SKM-1 (cell line): ENCODE measurements at regions not wholly inside any gene's neighbourhood (a gene's known extent, or its start where the extent isn't known, plus 50 kb on each side); places are given as distances from the start of the nearest gene placed in this dataset.
"Not testable (repeated sequence)": the region's sequence is repeated elsewhere in the genome, so short reads cannot be mapped to it uniquely, and the experiment has no call there.

ENCODE experiments used
- DNase-seq: peaks from one replicate; lab custom pipeline; 2025; ENCODE audit not compliant: unreplicated experiment; lab: John Stamatoyannopoulos, UW

DNA sequence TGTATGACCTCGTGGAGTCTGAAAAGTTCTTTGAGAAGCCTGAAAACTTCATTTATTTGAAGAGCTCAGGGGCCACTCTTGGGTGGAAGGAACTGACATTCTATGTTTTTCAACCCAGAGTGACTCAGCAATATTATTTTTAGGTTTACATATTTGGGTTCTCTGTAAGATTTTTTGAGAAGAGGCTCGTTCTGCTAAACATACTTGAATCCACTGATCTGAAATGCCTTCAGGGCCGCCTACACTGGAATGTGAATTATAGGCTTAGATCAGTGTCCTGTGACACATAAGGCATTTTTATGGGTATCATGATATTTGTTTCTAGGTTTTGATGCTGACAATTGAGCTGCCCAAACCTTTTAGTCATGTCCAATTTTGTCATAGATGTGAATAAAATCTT, 86.2 kb downstream of the PSAT1 start:
- no peak for DNase-seq

GRCh38 chr9:78386348-78386747, 89.4 kb downstream of the PSAT1 start:
- DNase-seq: no peak

DNA sequence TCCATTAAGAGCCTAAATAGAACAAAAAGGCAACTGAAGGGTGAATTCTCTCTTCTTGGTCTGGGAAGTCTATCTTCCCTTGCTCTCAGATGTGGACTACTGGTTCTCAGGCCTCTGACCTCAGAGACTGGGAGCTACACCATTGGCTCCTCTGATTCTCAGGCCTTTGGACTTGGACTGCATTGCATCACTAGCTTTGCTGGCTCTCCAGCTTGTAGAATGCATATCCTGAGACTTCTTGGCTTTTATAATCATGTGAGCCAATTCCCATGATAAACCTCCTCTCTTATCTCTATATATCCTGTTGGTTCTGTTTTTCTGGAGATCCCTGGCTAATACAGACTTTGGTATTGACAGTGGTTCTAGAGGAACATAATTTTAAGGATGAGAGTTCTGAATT, 89.8 kb downstream of the PSAT1 start:
- no peak for DNase-seq

- no peak for DNase-seq
Measured at GRCh38 chr9:78393340-78393739, 96.4 kb downstream of the PSAT1 start.

DNA sequence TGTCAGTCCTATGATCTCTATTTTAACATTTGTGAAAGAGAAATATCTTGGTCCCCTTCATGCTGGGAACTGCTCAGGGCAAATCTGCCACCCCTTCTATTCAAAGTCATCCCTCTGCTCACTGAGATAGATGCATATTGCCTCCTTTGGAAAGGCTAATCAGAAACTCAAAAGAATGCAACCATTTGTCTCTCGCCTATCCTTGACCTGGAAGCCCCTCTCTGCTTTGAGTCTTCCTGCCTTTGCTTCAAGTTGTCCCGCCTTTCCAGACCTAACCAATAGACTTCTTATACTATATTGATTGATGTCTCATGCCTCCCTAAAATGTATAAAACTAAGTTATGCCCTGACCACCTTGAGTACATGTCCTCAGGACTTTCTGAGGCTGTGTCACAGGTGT, 97.0 kb downstream of the PSAT1 start:
- DNase-seq: no peak

GRCh38 chr9:78396087-78396486, 99.2 kb downstream of the PSAT1 start:
- DNase-seq: no peak

DNA sequence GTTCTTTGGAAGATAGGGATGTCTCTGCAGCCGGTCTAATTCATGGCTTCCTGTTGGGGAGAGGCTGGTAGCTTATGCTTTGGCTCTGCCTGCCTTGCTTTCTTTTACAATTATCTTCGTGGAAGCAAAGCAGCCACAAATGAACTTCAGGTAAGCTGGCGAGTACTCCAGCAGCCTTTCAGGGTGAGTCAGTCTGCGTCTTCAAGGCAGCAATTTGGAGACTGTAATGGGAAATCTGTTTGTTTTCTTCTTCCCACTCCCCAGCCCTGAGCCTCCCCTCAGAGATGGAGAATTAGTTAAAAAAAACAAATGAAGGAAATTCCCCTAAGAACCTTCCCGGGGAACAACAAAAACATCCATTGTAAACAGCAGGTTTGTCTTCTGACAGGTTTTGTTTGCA, 100.1 kb downstream of the PSAT1 start:
- DNase-seq: no peak

DNA sequence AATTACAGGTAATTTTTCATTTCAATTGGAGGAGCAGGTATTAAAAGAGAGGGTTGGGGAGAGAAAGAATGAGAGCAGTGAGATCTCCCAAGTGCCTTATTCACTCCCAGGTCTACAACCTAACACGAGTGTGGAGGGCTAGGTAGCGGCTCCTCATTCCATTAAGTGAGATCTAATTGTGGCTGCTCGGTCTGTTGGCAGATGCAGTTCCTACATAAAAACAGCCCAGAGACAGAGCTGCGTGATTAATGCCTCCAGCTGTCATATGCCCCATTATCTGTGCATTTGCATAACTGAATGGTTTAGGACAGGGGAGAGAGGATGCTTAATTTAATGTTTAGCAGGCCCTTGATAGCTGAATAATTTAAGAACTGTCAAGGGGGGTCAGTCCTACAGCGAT, 100.5 kb downstream of the PSAT1 start:
- DNase-seq: no peak

- DNase-seq: no peak
Measured at GRCh38 chr9:78399153-78399552, 102.2 kb downstream of the PSAT1 start.

GRCh38 chr9:78400496-78400895, 103.6 kb downstream of the PSAT1 start:
- no peak for DNase-seq

GRCh38 chr9:78405461-78405860, 108.5 kb downstream of the PSAT1 start:
- no peak for DNase-seq

DNA sequence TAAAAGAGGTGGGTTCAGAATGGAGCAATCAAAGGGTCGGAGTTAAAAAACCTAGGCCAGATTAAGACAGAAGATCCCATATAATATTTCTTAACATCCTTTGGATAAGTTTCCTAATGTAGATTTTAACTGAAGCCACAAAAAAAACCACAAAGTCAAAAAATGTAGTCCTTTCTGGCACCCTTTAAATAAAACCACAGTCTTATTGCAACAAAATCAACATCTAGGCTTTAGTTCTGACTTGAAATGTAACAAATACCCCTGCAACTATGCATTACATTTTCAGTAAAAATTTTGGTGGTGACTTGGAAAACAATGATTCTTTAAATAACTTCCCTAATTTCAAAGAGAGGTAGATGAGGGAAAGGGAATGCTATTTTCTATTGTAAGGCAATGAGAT, 109.2 kb downstream of the PSAT1 start:
- no peak for DNase-seq

- no peak for DNase-seq
Measured at GRCh38 chr9:78406933-78407332, 110.0 kb downstream of the PSAT1 start.

DNA sequence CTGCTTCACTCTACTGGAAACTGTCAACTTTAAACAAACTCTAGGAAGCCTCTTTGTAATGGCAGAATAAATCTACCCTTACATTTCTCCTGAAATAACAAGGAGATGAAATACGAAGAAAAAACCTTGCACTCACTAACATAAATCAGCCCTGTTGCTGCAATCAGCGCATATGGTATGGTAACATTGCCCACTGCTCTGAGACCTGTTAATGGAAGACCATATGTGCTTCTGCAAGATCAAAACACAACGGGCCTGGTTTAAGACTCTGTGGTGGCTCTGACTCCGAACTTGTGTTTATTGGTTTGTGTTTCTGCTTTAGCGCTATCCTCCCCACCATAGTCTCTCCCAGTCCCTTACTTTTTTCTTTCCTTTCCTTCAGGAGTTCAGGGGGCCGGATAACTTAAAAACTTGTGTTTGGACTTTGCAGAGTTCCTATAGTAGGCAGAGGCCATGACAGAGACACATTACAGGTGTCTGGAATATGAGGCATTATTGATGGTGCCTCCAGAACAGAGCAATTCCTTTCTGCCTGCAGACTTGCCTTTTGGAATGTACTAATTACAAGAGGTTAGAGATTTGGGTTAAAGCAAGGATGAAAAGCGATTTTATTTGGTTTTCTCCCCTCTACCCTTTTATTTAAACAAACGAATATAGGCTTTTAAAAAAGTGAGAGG, 110.8 kb downstream of the PSAT1 start:
- DNase-seq: no peak

GRCh38 chr9:78408388-78408787, 111.5 kb downstream of the PSAT1 start:
- no peak for DNase-seq

- not testable (repeated sequence) for DNase-seq
Measured at GRCh38 chr9:78409928-78410510, 113.1 kb downstream of the PSAT1 start.

- no peak for DNase-seq
Measured at GRCh38 chr9:78422309-78422708, 125.4 kb downstream of the PSAT1 start.

- DNase-seq: no peak
Measured at GRCh38 chr9:78424299-78424698, 127.4 kb downstream of the PSAT1 start.

DNA sequence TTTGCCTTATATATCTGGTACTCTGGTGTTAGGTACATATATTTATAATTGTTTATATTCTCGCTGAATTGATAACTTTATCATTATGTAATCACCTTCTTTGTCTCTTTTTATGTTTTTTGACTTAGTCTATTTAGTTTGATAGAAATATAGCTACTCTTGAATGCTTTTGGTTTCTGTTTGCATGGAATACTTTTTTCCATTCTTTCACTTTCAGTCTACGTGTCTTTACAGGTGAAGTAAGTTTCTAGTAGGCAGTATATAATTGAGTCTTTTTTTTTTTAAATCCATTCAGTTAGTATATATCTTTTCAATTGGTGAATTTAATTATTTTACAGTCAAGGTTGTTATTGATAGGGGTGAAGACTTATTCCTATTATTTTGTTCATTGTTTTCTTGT, 131.7 kb downstream of the PSAT1 start:
- DNase-seq: no peak

DNA sequence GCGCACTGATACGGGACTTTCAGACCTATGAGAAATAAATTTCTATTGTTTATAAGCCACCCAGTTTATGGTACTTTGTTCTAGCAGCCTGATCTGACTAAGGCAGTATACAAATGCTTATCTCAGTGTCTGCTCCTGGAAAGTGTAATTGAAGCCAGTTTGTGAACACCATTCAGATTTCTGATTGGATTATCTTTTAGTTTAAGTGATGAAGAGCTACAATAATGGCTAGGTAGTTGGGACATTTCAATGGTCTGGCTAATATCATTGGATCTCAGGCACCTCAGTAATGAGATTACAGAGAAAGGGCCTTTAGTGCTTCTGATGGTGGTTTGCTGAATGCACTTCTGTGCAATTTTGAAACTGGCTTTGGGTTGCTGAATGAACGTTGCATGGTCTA, 133.5 kb downstream of the PSAT1 start:
- no peak for DNase-seq

DNA sequence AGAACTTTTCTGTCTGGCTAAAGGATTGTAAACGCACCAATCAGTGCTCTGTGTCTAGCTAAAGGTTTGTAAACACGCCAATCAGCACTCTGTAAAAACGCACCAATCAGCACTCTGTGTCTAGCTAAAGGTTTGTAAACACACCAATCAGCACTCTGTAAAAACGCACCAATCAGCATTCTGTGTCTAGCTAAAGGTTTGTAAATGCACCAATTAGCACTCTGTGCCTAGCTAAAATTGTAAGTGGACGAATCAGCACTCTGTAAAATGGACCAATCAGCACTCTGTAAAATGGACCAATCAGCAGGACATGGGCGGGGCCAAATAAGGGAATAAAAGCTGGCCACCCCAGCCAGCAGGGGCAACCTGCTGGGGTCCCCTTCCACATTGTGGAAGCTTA, 134.1 kb downstream of the PSAT1 start:
- DNase-seq: not testable (repeated sequence)

DNA sequence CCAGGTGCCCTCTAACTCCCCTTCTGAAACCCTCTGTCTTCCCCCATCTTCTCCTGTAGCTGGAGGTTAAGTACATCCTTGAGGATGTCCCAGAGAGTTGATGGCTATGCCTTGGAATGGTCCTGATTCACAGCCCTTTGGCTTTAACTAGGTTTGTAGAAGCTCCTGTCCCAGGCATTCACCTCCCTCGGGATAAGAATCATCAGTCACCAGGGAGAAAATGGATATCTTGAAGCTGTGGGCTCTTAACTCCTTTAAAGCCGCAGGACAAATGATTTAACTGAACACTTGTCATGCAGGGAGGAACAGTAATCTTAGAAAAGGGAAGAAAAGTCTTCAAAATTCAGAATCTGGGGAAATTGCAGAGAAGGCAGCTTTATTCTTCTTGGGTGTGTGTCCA, 139.9 kb downstream of the PSAT1 start:
- no peak for DNase-seq

GRCh38 chr9:78437296-78437695, 140.4 kb downstream of the PSAT1 start:
- DNase-seq: no peak
